GM19463 (cell line): ENCODE measurements at regions not wholly inside any gene's neighbourhood (a gene's known extent, or its start where the extent isn't known, plus 50 kb on each side); places are given as distances from the start of the nearest gene placed in this dataset.
"Not testable (repeated sequence)": the region's sequence is repeated elsewhere in the genome, so short reads cannot be mapped to it uniquely, and the experiment has no call there.

ENCODE experiments used
- ATAC-seq: cut with Tn5 transposase; IDR thresholded peaks from one replicate; pipeline ENCODE4 v1.9.1; 2021; ENCODE audit warnings: mild to moderate bottlenecking, moderate library complexity; ENCODE audit not compliant: unreplicated experiment

DNA sequence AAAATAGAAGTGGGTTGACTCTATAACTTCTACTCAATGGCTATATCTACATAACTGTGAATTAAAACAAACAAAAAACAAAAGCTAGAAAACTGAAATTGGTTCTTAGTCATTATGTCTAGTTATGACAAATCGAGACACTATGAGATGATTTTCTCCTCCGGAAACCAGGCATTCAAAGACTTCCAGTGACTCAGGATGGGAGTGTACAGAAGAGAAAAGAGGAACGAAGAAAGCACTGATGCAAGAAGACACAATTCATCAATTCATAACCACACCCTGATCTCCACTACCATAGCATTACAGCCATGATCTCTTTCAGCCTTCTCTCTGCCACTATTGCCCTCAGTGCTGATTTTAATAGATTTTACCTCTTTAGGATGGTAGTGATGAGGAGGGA is 253.6 kb downstream of the CBLL2 start:
- ATAC-seq, result peak; percentile 96

DNA sequence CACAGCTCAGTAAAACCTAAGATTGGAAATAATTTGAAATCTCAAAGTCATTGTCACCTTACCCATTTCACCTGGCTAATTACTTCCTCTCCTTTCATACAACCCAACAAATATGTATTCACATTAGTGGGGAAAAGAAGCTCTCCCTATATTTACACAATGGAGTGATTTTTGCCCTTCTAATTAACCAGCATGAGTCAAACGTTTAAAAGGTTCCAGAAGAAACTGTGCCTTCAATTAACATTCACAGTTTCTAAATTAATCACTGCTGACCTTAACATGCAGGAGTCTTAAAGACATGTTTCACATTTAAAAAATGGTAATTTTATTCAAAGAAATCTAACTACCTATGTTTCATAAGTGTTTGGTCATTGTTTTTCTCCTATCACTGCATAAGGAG is 254.6 kb downstream of the CBLL2 start:
- ATAC-seq, result no peak

DNA sequence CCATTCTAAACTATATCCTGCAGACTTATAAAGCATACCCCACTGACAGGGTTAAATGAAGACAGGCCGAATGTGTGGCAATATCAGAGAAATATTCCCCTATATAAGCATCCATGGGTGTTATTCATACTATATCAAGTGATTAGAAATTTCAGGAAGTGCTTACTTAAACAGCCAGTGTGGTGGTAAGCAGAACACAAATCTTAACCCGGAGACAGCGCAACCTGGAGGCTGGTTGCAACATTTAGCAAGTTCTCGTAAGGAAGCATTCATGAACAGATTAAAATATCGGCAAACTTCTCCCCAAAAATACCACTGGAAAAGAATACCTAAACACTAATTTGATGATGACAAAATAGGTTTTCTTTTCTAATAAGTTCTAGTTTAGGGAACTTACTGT is 261.2 kb downstream of the CBLL2 start:
- ATAC-seq, result no peak

DNA sequence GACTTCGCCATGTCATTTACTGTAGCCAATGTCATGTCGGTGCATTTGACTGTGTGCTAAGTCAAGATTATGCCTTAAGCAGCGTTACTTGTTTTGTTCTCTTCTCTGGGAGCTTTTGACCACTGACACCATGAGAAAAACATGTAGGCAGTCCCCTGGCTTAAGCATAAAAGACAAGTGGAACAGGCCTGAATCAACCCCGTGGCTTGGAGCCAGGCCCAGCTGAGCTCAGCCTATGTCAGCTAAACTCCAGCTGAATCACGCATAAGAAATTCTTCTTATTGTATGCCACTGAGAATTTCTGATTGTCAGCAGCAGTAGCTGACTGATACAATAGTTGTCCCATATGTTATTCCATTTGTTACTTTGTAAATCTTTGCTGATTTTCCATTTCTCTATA is 261.9 kb downstream of the CBLL2 start:
- ATAC-seq, result no peak

DNA sequence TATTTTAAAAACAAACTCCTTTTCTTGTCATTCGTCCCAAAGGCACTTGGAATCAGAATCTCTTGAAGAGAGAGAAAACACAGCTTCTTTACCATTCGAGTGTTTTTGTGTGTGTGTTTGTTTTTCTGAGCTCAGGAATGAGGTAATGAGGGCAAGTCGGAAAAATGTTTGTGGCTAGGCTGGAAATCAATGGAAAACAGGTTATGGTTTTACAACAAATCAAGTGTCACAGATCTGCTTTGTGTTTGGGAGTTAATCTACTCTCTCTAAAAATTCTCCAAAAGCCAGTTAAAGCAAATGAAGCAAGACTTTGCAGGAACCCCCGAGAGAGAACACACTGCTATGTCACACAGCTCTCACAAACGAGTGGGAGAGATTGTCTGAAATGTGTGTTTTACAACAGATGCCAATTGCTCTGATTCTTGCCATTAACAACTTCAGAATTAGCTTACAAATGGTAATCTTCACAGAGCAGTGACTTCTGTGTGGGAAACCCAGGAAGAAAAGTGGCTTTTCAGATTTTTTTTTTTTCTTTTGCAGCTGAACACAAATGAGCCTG is 264.1 kb downstream of the CBLL2 start:
- no peak for ATAC-seq

DNA sequence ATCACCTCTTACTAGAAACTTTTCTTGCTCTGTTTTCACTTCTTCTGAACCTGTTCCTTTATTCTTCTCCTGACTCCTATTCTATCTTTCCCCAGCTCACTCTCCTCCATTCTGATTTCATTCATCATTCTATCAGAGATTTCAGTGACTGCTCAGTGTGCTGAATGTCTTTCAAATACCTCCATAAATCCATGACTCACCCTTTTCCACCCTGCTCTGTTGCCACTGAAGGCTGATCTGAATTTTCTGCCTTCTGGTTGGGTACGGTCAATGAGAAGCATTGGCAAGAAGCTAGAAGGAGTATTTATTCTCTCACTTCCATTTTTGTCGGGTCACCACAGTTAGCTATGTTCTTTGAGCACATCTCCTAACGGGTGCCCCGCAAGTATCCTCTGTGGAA is 265.9 kb downstream of the CBLL2 start:
- no peak for ATAC-seq

DNA sequence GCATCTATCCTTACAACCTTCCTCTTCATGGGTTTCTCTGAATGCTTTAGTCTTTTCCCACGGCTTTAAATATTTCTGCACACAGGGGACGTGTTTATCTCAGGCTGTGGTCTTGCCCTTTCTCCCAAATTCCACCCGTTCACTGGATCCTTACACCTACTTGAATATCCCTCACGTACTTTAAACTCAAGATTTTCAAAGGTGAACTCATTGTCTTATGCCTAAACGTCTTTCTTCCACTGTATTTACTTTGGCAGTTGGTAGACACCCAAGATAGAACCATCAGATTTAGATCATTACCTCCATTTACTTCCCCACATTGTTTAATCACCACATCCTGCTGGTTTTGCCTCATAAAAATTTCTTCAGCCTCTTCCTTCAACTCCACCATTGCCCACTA is 269.2 kb downstream of the CBLL2 start:
- ATAC-seq, result no peak

DNA sequence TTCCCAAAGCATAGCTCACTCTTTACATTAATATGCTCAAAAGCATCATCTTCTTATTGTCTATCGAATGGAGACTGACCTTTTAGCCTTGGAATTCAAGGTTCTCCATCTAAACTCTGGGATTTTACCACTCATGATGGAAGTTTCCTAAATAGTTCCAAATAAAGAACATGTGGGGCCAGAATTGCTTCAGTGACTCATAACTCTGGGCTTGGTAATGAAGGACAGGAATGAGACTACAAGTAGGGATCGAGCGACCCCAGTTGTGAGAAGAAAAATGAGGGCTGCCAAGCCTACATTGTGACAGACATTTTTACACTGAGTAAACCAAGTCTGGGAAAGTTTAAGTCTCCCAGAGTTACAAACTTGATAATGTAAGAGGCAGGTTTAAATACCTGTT is 269.9 kb downstream of the CBLL2 start:
- ATAC-seq, result no peak

DNA sequence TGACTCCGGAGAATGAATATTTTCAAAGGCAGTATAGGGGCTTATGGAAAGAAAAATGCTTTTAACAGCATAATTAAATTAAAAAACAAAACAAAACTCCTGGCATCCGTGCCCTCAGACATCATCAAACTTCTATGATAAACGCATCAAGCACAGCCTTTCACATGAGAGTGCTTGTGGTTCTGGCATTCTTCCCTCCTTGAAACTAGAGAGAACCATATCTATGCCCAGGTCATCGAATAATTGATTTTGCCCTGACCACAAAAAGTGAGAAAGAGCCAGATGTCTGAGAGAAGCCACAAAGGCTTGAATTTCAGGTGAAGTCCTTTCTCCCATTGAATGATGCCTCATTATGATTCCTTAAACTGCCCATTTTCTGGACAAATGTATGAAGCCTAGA is 286.8 kb downstream of the CBLL2 start:
- ATAC-seq, result no peak

DNA sequence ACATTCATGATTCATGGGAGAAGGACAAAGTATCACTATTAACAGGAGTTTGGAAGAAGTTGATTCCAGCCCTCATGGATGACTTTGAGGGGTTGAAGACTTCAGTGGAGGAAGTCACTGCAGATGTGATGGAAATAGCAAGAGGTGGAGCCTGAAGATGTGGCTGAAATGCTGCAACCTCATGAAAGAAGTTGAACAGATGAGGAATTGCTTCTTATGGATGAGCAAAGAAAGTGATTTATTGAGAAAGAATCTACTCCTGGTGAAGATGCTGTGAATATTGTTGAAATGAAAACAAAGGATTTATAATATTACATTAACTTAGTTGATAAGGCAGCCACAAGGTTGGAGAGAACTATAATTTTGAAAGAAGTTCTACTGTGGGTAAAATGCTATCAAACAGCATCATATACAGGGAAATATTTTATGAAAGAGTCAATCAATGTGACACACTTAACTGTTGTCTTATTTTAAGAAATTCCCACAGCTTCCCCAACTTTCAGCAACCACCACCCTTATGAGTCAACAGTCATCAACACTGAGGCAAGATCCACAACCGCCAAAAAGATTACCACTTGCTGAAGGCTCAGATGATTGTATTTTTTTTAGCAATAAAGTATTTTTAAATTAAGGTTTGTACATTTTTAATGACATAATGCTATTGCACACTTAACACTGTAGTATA is 302.6 kb downstream of the CBLL2 start:
- ATAC-seq, result no peak

DNA sequence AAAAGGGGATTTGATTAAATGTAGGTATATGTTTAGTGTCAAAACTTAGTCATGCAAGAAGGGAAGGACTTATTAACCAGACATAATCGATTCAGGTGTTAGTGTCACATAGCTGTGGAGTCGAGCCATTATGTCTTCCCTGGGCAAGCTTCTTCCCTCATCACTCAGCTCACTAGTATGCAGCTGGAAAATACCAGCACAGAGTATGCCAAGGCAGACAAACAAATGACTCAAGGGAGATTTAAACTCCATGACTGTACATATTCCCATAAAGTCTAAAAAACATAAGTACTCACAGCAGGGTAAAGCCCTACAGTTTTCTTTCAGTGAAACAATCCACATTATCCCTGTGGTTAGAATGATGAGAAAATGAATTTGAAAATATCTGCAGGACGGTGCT is 304.5 kb downstream of the CBLL2 start:
- ATAC-seq, result no peak

DNA sequence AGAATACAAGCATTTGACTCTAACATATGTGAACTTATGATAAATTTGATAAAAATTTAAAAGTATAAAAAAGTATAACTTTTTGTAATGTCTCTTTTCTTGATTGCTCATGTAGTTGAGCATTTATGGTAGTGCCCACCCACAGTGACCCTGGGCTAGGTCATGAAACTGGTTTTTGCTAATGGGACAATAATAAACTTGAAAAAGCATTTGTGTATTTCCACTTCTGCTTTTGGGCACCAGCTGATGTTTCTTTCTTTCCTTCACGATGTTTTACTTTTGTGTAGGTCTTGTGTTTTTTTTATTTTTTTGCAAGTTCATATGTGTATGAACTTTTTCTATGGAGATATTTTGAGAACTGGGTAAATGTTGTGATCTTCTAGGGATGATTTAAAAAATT is 313.1 kb downstream of the CBLL2 start:
- ATAC-seq, result peak; percentile 82

DNA sequence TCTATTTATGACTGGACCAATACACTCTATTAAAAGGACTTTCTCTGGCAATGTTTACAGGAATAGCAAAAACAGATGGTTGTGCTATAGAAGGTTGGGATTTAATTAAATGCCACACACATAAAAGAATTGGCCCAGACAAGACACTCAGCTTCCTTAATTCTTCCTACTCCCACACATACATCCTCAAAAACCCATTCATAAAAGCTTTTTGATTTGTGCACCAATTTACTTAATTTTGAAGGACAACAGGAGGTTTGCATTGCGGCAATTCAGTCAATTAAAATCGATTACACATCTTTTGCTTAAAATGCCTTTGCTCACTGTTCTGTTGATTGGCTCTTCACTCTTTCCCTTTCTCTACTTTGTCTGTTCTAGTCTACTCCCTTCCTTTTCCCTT is 317.1 kb downstream of the CBLL2 start:
- no peak for ATAC-seq

DNA sequence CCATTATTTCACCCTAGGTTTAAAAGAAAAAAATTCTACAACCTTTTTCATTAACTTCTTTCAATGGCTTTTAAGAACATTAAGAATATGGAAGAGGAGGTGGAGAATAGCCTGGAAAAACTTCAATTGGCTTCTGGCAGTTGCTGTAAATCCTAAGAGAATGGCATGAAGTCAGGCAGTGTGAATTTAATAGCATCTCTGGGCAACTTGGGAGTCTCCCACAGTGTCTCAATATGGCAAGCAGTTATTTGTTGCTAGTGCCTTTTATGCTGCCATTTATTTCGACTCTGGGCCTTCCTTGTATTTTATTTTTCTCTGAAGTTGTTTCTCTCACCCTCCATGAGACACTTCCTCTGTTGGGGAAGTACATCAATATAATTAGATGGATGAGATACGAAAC is 322.1 kb downstream of the CBLL2 start:
- no peak for ATAC-seq

DNA sequence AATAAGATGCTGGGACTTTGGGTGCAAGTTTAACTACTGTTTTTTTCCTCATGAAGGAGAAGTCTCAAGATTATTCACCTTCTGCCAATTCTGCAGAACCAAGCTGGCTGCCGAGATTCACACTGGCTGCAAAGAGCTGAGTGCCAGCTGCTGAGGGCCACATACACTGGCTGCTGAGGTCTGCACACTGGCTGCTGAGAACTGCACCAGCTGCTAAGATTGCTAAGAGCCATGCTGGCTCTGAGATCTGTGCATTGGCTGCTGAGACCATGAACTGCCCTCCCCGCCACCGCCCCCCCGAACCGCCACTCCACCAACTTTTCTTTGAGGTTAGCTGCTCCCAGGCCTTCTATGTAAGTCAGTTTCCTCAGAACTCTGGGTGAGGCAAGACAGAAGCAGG is 330.3 kb downstream of the CBLL2 start:
- no peak for ATAC-seq

DNA sequence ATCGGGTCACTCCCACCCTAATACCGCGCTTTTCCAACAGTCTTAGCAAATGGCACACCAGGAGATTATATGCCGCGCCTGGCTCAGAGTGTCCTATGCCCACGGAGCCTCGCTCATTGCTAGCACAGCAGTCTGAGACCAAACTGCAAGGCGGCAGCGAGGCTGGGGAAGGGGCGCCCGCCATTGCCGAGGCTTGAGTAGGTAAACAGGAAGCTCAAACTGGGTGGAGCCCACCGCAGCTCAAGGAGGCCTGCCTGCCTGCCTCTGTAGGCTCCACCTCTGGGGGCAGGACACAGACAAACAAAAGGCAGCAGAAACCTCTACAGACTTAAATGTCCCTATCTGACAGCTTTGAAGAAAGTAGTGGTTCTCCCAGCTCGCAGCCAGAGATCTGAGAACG is 336.7 kb downstream of the CBLL2 start:
- ATAC-seq, result not testable (repeated sequence)

DNA sequence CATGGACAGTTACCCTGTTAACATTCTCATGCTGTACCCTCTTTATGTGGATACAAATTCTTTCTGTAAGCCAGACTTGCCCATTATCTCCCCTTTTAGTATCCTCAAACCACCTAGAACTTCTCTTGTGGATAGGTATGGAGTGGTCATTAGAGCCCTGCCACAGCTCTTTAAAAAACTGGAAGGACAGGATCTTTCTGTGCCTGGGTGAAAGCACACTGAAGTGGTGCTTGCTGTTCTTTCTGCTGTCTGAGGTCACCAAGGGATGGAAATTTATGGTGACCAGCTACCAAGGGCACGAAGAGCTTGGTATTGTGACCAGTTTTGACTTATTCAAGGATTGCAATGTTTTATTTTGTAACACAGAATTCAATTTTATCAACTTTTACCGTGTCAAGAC is 344.2 kb downstream of the CBLL2 start:
- no peak for ATAC-seq

DNA sequence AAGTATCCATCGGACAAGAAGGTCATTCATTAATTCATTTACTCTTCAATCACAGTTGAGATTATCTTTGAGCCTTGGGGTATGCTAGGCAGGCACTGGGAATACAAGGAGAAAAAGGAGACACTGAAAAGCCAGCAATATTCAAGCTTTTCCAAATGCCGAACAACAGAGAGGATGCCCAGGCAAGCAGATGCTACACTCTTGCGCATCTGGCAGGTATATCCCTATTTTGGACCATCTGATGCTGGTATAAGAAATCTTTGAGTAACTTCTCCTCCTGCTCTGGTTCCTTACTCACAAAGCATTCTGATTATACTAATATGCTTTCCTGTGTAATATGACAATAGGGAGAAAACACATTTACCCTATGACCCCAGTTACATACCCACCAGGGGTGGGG is 354.9 kb downstream of the CBLL2 start:
- no peak for ATAC-seq

DNA sequence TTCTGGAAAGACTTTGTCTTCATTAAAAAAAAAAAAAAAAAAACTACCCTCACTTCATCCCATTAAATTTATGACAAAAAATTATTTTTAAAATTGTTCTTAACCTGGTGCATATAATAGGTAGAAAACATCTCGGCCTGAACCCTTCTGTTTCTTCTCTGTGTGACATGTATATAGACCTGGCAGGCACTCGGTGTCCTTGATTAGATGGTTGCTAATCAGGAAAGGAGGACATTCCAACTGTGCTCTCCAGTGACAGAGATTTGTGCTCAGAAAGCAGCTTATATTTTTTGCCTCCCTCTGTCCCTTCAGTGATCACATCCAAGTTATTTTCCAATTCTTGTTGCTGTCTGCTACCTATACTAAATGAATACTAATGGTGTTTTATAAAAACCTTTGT is 355.6 kb downstream of the CBLL2 start:
- ATAC-seq, result no peak

DNA sequence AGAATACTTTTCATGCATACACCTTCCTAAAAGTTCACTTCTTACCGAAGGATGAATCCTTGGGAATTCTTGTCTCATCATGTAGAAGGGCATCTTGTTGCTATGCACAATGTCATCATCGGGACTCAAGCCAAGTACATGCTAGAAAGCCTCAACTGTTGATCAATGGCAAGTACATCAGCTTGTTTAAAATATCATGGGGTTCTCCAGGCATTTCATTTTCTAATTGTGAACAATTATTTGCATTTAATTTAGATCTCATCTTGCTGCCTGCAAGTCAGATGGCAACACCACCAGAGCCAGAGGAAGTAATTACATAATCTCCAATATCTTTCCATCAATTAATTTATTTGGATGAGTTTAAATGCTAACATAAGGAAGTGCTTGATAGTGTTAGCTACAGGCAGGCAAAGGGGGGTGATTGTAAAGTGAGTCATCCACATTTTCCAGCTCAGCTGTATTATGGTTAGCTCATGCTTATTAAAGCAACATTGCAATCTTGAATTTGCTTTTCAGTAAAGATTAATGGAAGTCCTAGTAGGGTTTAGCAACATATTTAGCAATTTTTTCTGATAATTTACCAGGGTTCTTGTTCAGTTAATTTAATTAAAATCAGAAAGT is 356.5 kb downstream of the CBLL2 start:
- no peak for ATAC-seq

DNA sequence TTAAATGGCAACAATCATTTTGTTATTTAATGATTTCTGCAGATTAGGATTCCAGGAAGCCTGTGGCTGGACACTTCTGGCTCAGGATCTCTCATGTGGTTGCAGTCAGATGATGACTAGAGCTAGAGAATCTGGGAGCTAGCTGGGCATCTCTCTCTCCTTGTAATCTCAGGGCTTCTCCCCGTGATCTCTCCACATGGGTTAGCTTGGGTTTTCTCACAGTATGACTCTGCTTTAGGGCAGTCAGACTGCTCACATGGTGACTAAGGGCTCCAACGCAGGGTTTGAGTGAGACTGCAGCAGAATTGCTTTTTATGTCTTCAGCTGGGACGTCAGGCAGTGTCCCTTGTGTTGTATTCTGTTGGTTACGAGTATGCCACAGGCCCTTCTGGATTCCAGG is 361.4 kb downstream of the CBLL2 start:
- ATAC-seq, result no peak

DNA sequence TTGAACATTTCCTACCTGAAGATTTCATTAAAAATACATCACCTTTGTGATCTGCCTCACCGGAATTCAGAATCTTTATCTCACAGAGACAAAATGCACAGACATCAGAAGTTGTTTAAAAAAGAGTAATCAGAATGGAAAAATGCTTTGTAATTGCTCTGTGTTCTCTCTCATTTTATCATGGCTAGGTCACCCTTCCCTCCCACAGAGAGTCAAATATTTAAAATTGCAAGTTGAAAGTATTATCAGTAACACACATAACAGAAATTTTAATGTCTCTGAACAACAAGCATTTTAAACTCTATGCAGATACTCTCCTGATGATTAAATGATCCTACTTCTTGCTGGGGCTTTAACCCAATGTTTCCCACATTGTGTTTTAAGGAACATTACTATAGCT is 362.0 kb downstream of the CBLL2 start:
- ATAC-seq, result no peak

DNA sequence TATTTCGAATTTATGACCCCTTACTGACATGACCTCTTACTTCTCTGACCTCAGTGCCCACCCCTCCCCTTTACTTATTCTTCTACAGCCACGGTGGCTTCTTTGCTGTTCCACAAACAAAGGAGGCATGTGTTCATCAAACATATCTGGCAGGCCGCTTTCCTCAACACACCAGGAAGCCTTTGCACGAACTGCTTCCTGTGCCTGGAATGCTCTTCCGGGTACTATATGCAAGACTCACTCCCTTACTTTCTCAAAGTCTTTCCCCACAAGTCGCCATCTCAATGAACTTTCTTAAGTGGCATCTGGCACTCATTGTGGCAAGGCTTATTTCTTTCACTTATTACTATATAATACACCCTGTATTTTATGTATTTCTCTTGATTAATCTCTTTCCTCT is 351.5 kb upstream of the DDX53 start:
- ATAC-seq, result no peak
